ENCODE measurements at regions not wholly inside any gene's neighbourhood (a gene's known extent, or its start where the extent isn't known, plus 50 kb on each side); places are given as distances from the start of the nearest gene placed in this dataset.

DNA sequence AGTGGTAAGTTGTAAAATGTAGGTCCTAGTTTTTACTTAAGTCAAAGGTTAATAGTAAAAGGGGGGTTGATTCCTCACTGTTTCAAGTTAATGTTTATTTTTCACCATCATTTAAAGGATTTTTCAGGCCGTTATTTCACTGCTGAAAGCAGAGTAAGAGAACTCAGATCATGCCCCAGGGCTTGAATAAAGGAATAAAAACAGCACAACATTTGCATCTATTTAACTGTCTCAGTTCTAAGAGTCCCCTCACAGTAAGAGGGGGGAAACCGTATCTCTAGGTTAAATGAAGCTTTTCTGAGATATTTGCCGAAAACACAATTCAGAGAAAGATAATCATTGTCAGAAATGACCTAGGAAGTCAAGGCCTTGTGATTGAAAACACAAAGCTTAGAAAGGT, 138.2 kb upstream of the KCTD1 start:
- DNase-seq (ENCODE audit: low read depth, low spot score) = no peak
- H3K4me3 ChIP-seq (ENCODE audit: low read depth, low read length) = no peak overlapping the region
- in situ Hi-C loops (cut with HindIII; ENCODE audit: low sequenced_read_pairs) = no loop called here
- TF ChIP-seq, protein P1, sequence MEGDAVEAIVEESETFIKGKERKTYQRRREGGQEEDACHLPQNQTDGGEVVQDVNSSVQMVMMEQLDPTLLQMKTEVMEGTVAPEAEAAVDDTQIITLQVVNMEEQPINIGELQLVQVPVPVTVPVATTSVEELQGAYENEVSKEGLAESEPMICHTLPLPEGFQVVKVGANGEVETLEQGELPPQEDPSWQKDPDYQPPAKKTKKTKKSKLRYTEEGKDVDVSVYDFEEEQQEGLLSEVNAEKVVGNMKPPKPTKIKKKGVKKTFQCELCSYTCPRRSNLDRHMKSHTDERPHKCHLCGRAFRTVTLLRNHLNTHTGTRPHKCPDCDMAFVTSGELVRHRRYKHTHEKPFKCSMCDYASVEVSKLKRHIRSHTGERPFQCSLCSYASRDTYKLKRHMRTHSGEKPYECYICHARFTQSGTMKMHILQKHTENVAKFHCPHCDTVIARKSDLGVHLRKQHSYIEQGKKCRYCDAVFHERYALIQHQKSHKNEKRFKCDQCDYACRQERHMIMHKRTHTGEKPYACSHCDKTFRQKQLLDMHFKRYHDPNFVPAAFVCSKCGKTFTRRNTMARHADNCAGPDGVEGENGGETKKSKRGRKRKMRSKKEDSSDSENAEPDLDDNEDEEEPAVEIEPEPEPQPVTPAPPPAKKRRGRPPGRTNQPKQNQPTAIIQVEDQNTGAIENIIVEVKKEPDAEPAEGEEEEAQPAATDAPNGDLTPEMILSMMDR (IDR thresholded peaks at IDR 0.05; ENCODE audit: low read depth, low read length) = no peak

DNA sequence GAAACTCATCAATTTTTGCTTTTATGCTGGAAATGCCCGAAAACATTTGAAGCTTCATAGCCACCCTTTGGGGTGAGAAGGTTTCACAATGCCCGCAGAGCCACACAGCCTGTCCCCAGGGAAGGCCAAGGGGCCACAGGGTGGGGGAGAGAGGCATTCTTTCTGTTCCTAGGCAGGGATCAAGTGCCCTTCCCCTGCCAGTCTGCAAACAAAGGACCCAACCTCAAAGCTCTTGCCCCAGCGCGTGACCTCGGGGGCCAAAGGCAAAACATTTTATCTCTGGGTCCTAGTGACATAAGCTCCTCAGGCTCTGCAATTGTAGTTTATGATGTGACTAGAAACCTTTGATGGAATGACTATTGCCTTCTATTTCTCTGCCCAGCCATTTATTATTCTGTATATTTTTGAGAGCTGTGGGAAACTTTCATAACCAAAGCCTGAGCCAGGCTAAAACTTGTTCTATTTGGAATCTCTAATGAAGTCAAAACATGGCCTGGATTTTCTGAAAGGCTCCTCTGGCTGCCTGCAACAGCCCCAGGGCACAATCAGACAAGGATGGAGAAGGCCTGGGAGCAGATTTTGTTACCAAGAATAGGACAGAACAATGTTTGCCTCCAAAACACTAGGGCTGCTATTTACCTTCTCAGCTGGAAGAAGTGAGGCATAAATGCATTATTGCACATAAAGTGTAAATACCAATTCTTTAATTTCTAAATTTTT, 137.2 kb upstream of the KCTD1 start:
- in situ Hi-C loops (cut with HindIII; ENCODE audit: low sequenced_read_pairs) = no loop called here
- TF ChIP-seq, protein P1 (IDR thresholded peaks at IDR 0.05; ENCODE audit: low read depth, low read length) = no peak
- DNase-seq (ENCODE audit: low read depth, low spot score) = no peak
- no peak overlapping the region for H3K4me3 ChIP-seq (ENCODE audit: low read depth, low read length)

DNA sequence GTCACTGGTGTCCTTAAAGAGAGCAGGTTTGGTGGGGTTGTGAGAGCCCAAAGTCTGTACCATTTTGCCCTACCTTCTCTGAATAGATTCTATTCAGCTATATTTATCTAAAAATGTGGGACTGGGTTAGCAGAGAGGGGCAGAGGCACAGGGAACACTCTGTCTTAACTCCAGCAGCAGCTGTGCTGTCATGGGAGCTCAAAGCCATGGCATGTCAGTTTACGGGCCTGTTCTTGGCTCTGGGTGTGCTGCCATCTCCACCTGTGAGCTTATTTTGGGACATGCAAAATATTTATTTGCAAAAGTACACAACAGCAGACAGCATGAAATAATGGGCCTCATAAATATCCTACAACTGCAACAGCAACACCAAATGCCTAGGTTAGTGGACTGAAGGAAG, 129.6 kb upstream of the KCTD1 start:
- DNase-seq (ENCODE audit: low read depth, low spot score) = no peak
- in situ Hi-C loops (cut with HindIII; ENCODE audit: low sequenced_read_pairs) = no loop called here
- TF ChIP-seq, protein P1 (IDR thresholded peaks at IDR 0.05; ENCODE audit: low read depth, low read length) = no peak
- no peak overlapping the region for H3K4me3 ChIP-seq (ENCODE audit: low read depth, low read length)

DNA sequence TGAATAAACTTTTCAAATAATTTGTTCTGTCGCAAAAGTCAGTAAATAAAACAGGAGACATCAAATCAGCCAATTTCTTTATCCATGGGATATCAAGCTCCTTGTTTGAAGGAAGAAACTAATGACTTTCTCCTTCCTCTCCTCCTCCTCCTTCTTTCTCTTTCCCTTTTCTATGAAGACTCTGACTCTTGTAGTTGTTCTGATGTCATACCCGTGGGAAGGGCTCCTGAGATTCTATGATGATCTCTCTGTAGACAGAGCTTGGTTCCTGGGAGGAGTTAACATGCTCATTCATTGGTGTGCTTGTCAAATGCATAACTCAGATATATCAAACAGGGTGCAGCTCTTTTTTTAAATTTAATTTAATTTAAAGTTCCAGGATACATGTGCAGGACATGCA, 118.7 kb upstream of the KCTD1 start:
- TF ChIP-seq, protein P1 (IDR thresholded peaks at IDR 0.05; ENCODE audit: low read depth, low read length) = no peak
- DNase-seq (ENCODE audit: low read depth, low spot score) = no peak
- in situ Hi-C loops (cut with HindIII; ENCODE audit: low sequenced_read_pairs) = no loop called here
- no peak overlapping the region for H3K4me3 ChIP-seq (ENCODE audit: low read depth, low read length)

DNA sequence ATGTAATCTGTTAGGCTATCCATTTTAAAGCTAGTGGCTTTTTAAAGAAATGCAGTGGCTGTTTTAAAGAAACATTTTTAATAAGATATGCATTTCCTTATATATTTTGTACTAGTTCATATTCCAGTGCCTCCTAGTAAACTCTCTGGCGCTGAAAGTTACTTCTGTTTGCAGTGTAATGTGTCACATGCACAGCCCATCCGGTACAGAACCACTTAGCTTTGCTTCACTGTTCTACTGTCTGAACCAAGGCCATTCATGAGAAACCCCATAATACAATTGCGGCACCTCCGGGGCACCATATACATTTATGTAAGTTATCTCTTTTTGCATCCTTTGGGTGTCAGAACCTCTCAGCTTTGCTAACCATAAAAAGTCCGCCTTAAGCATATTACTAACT, 114.6 kb upstream of the KCTD1 start:
- in situ Hi-C loops (cut with HindIII; ENCODE audit: low sequenced_read_pairs) = no loop called here
- DNase-seq (ENCODE audit: low read depth, low spot score) = no peak
- no peak overlapping the region for H3K4me3 ChIP-seq (ENCODE audit: low read depth, low read length)
- TF ChIP-seq, protein P1 (IDR thresholded peaks at IDR 0.05; ENCODE audit: low read depth, low read length) = no peak

DNA sequence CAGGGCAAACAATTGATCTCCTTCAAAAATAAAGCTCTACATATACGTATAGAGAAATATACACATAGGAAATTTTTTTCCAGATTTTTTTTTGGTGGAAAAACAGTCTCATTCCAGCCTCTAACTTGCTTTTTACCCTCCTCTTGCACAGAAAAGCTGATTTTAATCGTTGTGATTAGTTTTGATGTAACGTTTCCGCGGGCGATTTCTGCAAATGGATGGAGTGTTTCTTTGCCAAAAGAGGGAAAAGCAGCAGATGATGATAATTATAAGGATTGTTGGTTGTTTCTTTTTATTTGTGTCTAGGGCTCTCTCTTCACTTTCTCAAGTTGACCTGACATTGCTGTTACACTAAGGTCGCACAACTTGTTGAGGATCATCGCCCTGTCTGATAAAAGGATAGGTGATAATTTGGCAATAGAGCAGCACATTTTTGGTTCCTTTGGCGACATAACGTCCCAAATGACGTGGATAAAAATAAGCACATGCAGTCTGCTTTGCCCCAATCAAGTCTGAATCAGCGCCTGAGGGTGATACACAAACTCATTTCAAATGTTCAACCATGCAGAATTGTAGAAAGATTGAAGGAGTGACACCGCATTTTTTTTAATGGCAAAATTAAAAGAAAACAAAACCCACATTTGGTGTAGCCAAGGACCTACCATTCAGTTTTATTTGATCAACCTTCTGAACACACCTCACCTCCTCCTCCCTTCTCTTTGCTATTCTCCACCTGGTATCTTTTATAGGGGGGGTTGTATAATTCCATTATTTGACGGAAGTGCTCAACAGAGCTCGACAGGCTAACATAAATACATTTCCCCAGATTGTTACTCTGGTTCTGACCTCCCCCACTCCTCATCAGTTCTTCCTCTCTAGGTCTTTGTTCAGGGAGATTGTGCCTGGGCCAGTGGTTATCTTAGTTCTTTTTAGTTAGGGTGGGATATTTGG, 109.6 kb upstream of the KCTD1 start:
- TF ChIP-seq, protein P1 (IDR thresholded peaks at IDR 0.05; ENCODE audit: low read depth, low read length) = no peak
- in situ Hi-C loops (cut with HindIII; ENCODE audit: low sequenced_read_pairs) = no loop called here
- H3K4me3 ChIP-seq (ENCODE audit: low read depth, low read length) = peak overlapping the region; percentile 66
- DNase-seq (ENCODE audit: low read depth, low spot score) = no peak
